Esophagus muscularis mucosa (tissue), 4 donors: ENCODE measurements at regions not wholly inside any gene's neighbourhood (a gene's known extent, or its start where the extent isn't known, plus 50 kb on each side); places are given as distances from the start of the nearest gene placed in this dataset.

Source experiments
- EP300 ChIP-seq: sonication (generic); formaldehyde crosslinking; IDR thresholded peaks from one replicate; pipeline ENCODE4 v1.6.1; 2017; ENCODE audit warnings: antibody characterized with exemption
- POLR2A ChIP-seq: fragments of 450-650 bp; IDR thresholded peaks from one replicate; pipeline ENCODE4 v1.6.1; 2017; ENCODE audit warnings: antibody characterized with exemption, moderate library complexity, mild to moderate bottlenecking, low read depth
- TF ChIP-seq, protein P1 (sequence below), 3 experiments: fragments of 200-600 bp in 2 of 3; fragments of 450-650 bp in 1 of 3; sonication (generic) in 2 of 3; IDR thresholded peaks; one replicate each; pipeline ENCODE4 v1.5.1; 2017 to 2019; ENCODE audit warnings: antibody characterized with exemption in 3 of 3, mild to moderate bottlenecking in 2 of 3, moderate library complexity in 1 of 3

DNA sequence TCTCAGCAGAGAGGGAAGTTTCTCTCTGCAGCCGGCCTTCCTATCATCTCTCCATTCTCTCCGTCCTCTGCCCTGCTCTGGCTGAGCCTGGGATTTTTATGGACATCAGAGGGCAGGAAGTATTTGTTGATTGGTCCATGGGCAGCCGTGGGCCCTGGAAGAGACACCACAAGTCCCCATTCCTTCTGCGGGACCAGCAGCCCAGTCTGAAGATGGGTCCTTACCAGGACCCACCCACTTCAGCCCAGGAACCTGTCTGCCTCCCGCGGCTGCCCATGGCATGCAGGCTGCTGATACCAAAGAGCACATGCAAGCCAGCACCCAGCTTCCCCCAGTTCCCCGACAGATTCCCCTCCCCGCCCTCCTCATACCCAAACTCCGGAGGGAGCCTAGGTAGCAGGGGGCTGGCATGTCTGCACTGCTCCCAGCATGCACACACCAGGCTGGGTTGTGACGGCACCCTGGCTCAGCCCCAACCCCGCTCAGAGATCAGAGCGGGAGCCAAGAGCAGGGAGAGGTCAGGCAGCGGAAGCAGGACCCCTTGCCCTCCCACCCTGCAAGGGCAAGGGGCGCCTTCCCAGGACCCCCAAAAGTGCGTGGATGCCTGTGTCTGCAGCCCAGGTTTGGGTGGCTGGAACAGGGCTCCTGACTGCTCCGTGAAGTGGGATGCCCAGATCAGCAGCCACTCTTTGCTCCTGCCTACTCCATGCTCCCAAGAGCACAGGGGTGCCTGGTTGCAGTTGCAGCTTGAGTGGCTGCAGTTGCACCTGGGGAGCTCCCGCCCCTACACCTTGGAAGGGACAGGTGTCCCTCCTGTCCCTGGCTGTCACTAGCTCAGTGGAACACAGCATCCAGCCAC lies 538.6 kb upstream of the POT1 start:
- TF ChIP-seq EP300: no peak
- TF ChIP-seq POLR2A: no peak
- TF ChIP-seq, protein P1, sequence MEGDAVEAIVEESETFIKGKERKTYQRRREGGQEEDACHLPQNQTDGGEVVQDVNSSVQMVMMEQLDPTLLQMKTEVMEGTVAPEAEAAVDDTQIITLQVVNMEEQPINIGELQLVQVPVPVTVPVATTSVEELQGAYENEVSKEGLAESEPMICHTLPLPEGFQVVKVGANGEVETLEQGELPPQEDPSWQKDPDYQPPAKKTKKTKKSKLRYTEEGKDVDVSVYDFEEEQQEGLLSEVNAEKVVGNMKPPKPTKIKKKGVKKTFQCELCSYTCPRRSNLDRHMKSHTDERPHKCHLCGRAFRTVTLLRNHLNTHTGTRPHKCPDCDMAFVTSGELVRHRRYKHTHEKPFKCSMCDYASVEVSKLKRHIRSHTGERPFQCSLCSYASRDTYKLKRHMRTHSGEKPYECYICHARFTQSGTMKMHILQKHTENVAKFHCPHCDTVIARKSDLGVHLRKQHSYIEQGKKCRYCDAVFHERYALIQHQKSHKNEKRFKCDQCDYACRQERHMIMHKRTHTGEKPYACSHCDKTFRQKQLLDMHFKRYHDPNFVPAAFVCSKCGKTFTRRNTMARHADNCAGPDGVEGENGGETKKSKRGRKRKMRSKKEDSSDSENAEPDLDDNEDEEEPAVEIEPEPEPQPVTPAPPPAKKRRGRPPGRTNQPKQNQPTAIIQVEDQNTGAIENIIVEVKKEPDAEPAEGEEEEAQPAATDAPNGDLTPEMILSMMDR (IDR thresholded peaks at IDR 0.05): no peak
